ENCODE measurements at regions not wholly inside any gene's neighbourhood (a gene's known extent, or its start where the extent isn't known, plus 50 kb on each side); places are given as distances from the start of the nearest gene placed in this dataset.

GRCh38 chr20:4617484-4617883, 68.8 kb upstream of the PRNP start:
- no peak for DNase-seq (ENCODE audit: insufficient read length, low spot score)
- TF ChIP-seq CTCF (IDR thresholded peaks at IDR 0.05; ENCODE audit: insufficient read depth, missing control alignments), result no peak
- no peak for FAIRE-seq

GRCh38 chr20:4617019-4617418, 69.2 kb upstream of the PRNP start:
- no peak for TF ChIP-seq CTCF (IDR thresholded peaks at IDR 0.05; ENCODE audit: insufficient read depth, missing control alignments)
- DNase-seq (ENCODE audit: insufficient read length, low spot score), result no peak
- no peak for FAIRE-seq

GRCh38 chr20:4613718-4614620, 72.3 kb upstream of the PRNP start:
- peak; percentile 79 for TF ChIP-seq CTCF (IDR thresholded peaks at IDR 0.05; ENCODE audit: insufficient read depth, missing control alignments)
- DNase-seq (ENCODE audit: insufficient read length, low spot score) (no peak), FAIRE-seq (no peak)

- no peak for TF ChIP-seq CTCF (IDR thresholded peaks at IDR 0.05; ENCODE audit: insufficient read depth, missing control alignments)
- DNase-seq (ENCODE audit: insufficient read length, low spot score) (no peak), FAIRE-seq (no peak)
Observed at GRCh38 chr20:4613184-4613583, 73.1 kb upstream of the PRNP start.

GRCh38 chr20:4610871-4611270, 75.4 kb upstream of the PRNP start:
- no peak for DNase-seq (ENCODE audit: insufficient read length, low spot score)
- FAIRE-seq, result no peak
- no peak for TF ChIP-seq CTCF (IDR thresholded peaks at IDR 0.05; ENCODE audit: insufficient read depth, missing control alignments)

GRCh38 chr20:4609511-4609910, 76.7 kb upstream of the PRNP start:
- TF ChIP-seq CTCF (IDR thresholded peaks at IDR 0.05; ENCODE audit: insufficient read depth, missing control alignments), result no peak
- FAIRE-seq (no peak), DNase-seq (ENCODE audit: insufficient read length, low spot score) (no peak)

GRCh38 chr20:4608861-4609260, 77.4 kb upstream of the PRNP start:
- DNase-seq (ENCODE audit: insufficient read length, low spot score) (no peak), FAIRE-seq (no peak)
- TF ChIP-seq CTCF (IDR thresholded peaks at IDR 0.05; ENCODE audit: insufficient read depth, missing control alignments), result no peak
